Uterus (tissue), 2 donors: ENCODE measurements at regions not wholly inside any gene's neighbourhood (a gene's known extent, or its start where the extent isn't known, plus 50 kb on each side); places are given as distances from the start of the nearest gene placed in this dataset.

Experiments used
- POLR2A ChIP-seq, 2 donors: fragments of 450-650 bp; IDR thresholded peaks; one replicate each; pipeline ENCODE4 v1.6.1; 2016; ENCODE audit warnings: antibody characterized with exemption in 2 of 2, mild to moderate bottlenecking in 1 of 2, moderate library complexity in 1 of 2
- TF ChIP-seq, protein P1 (sequence below), 4 experiments: fragments of 200-600 bp in 2 of 4; fragments of 450-650 bp in 2 of 4; sonication (generic) in 2 of 4; IDR thresholded peaks; one replicate each; pipeline ENCODE4 v1.5.1; 2016 to 2019; ENCODE audit warnings: antibody characterized with exemption in 4 of 4, mild to moderate bottlenecking in 2 of 4, moderate library complexity in 1 of 4

DNA sequence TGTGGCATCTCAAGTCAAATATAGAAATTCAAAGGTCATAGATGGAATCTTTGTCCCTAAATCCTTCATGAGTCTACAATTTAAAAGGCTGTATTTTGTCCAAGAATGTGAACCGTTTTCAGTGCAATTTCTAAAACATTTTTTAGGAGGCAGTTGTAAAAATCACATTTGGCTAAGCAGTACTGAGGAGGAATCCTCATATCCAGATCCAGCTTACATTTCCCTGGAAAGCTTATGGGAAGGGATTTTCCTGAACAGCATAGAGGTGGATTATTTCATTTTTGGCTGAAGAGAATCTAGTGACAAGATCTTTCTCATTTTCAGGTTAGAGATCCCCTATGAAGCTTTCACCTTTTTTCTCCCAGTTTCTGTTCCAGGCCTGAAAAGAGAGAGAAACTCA is 178.4 kb downstream of the POLR2M start:
- no peak for TF ChIP-seq POLR2A (IDR thresholded peaks at IDR 0.05)
- TF ChIP-seq, protein P1, sequence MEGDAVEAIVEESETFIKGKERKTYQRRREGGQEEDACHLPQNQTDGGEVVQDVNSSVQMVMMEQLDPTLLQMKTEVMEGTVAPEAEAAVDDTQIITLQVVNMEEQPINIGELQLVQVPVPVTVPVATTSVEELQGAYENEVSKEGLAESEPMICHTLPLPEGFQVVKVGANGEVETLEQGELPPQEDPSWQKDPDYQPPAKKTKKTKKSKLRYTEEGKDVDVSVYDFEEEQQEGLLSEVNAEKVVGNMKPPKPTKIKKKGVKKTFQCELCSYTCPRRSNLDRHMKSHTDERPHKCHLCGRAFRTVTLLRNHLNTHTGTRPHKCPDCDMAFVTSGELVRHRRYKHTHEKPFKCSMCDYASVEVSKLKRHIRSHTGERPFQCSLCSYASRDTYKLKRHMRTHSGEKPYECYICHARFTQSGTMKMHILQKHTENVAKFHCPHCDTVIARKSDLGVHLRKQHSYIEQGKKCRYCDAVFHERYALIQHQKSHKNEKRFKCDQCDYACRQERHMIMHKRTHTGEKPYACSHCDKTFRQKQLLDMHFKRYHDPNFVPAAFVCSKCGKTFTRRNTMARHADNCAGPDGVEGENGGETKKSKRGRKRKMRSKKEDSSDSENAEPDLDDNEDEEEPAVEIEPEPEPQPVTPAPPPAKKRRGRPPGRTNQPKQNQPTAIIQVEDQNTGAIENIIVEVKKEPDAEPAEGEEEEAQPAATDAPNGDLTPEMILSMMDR (IDR thresholded peaks at IDR 0.05), result no peak
